ENCODE measurements at regions not wholly inside any gene's neighbourhood (a gene's known extent, or its start where the extent isn't known, plus 50 kb on each side); places are given as distances from the start of the nearest gene placed in this dataset.

GRCh38 chr15:35736150-35736549 is 190.2 kb upstream of the DPH6 start:
- DNase-seq: no peak

GRCh38 chr15:35737441-35737840 is 191.5 kb upstream of the DPH6 start:
- no peak for DNase-seq

- no peak for DNase-seq
Observed at GRCh38 chr15:35738370-35738769, 192.4 kb upstream of the DPH6 start.

- DNase-seq: no peak
Observed at GRCh38 chr15:35740761-35741160, 194.8 kb upstream of the DPH6 start.

GRCh38 chr15:35741395-35741794 is 195.4 kb upstream of the DPH6 start:
- no peak for DNase-seq

- DNase-seq: no peak
Observed at GRCh38 chr15:35741881-35742280, 195.9 kb upstream of the DPH6 start.

GRCh38 chr15:35743321-35743720 is 197.4 kb upstream of the DPH6 start:
- no peak for DNase-seq

GRCh38 chr15:35746121-35746520 is 200.2 kb upstream of the DPH6 start:
- no peak for DNase-seq

GRCh38 chr15:35748105-35748504 is 202.1 kb upstream of the DPH6 start:
- DNase-seq: no peak

- DNase-seq: no peak
Observed at GRCh38 chr15:35750051-35750450, 204.1 kb upstream of the DPH6 start.

- DNase-seq: peak; percentile 64
Observed at GRCh38 chr15:35751413-35752133, 205.6 kb upstream of the DPH6 start.

- no peak for DNase-seq
Observed at GRCh38 chr15:35752134-35752466, 206.1 kb upstream of the DPH6 start.

GRCh38 chr15:35753486-35753885 is 207.5 kb upstream of the DPH6 start:
- no peak for DNase-seq

GRCh38 chr15:35755237-35755802 is 209.4 kb upstream of the DPH6 start:
- DNase-seq: no peak

- no peak for DNase-seq
Observed at GRCh38 chr15:35756623-35757022, 210.7 kb upstream of the DPH6 start.

GRCh38 chr15:35757361-35757760 is 211.4 kb upstream of the DPH6 start:
- peak; percentile 78 for DNase-seq

- peak; percentile 95 for DNase-seq
Observed at GRCh38 chr15:35757765-35758164, 211.8 kb upstream of the DPH6 start.

GRCh38 chr15:35764661-35765519 is 218.9 kb upstream of the DPH6 start:
- no peak for DNase-seq

GRCh38 chr15:35768949-35769348 is 223.0 kb upstream of the DPH6 start:
- no peak for DNase-seq

- DNase-seq: no peak
Observed at GRCh38 chr15:35769656-35770055, 223.7 kb upstream of the DPH6 start.

- DNase-seq: no peak
Observed at GRCh38 chr15:35771746-35772442, 225.9 kb upstream of the DPH6 start.

GRCh38 chr15:35774653-35775052 is 228.7 kb upstream of the DPH6 start:
- no peak for DNase-seq

GRCh38 chr15:35775471-35775870 is 229.5 kb upstream of the DPH6 start:
- DNase-seq: no peak

GRCh38 chr15:35777061-35777460 is 231.1 kb upstream of the DPH6 start:
- peak; percentile 78 for DNase-seq
